ENCODE measurements at regions not wholly inside any gene's neighbourhood (a gene's known extent, or its start where the extent isn't known, plus 50 kb on each side); places are given as distances from the start of the nearest gene placed in this dataset.

DNA sequence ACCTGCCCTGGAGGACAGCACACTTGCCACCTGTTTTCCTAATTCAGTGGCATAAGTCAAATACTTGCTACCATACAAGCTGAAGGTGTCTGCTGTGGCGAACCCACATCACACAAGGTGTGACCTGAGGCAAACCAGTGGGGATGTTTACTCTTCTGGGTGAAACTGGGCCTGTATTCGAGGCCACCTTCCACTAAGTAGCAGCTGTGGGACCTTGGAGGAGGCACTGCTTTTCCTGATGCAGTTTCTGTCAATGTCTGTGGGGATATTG, 927.4 kb downstream of the BRD1 start:
- no peak for TF ChIP-seq CTCF (conservative IDR thresholded peaks at IDR 0.05; ENCODE audit: low read depth, low read length)
- TF ChIP-seq POLR2A (IDR thresholded peaks at IDR 0.05; ENCODE audit: low read depth, low read length) = no peak
- TF ChIP-seq MXI1 (IDR thresholded peaks at IDR 0.05; ENCODE audit: borderline replicate concordance, low read depth, low read length) = no peak
- TF ChIP-seq, protein P1, sequence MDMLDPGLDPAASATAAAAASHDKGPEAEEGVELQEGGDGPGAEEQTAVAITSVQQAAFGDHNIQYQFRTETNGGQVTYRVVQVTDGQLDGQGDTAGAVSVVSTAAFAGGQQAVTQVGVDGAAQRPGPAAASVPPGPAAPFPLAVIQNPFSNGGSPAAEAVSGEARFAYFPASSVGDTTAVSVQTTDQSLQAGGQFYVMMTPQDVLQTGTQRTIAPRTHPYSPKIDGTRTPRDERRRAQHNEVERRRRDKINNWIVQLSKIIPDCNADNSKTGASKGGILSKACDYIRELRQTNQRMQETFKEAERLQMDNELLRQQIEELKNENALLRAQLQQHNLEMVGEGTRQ (IDR thresholded peaks at IDR 0.05; ENCODE audit: low read depth, low read length) = no peak
- TF ChIP-seq RAD21 (IDR thresholded peaks at IDR 0.05; ENCODE audit: low read length) = no peak
- TF ChIP-seq MAZ (IDR thresholded peaks at IDR 0.05; ENCODE audit: borderline replicate concordance, low read depth, low read length) = no peak
- TF ChIP-seq SMC3 (IDR thresholded peaks at IDR 0.05; ENCODE audit: low read depth, low read length) = no peak

All from IMR-90 (cell line).